Lower leg skin (tissue), 3 donors: ENCODE measurements at regions not wholly inside any gene's neighbourhood (a gene's known extent, or its start where the extent isn't known, plus 50 kb on each side); places are given as distances from the start of the nearest gene placed in this dataset.

Source experiments
- POLR2A ChIP-seq, 2 donors: fragments of 450-650 bp; IDR thresholded peaks; one replicate each; pipeline ENCODE4 v1.6.1; 2016 to 2017; ENCODE audit warnings: antibody characterized with exemption in 2 of 2, mild to moderate bottlenecking in 1 of 2, moderate library complexity in 1 of 2
- TF ChIP-seq, protein P1 (sequence below), 3 donors: fragments of 450-650 bp; IDR thresholded peaks; one replicate each; pipeline ENCODE4 v1.5.1; 2016; ENCODE audit warnings: antibody characterized with exemption in 3 of 3, mild to moderate bottlenecking in 3 of 3, moderate library complexity in 2 of 3

DNA sequence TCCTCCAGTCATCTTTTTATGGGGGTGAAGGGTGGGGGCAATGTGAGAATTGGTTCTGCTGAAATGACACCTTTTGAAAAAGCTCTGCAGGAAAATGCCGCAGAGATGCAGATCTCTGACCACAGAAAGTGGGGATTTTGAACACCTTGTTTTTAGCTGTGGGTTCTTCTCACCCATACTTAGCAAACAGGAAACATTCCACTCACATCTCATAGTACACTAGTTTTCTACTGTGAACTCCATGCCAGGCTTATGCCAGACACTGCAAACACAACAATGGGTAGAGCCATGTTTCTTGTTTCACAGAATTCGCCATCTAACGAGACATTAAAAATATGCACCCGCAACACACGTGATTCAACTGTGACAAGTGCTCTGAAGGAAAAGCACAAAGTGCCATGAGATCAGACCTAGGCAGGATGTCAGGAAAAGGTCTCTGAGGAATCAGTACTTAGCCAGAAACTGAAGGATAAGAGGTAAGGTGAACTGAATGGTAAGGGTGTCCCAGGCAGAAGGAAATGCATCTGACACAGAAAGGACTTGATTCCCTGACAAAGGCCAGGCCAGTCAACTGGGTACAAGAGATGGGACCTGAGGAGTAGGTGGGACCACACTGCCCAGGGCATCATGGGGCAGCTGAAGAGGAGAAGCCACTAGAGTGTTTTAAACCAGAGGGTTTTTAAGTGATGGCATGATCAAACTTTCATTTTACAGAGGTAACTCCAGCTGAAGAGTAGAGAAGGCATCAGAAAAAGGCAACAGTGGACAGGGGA is 83.8 kb upstream of the JAK1 start:
- TF ChIP-seq, protein P1, sequence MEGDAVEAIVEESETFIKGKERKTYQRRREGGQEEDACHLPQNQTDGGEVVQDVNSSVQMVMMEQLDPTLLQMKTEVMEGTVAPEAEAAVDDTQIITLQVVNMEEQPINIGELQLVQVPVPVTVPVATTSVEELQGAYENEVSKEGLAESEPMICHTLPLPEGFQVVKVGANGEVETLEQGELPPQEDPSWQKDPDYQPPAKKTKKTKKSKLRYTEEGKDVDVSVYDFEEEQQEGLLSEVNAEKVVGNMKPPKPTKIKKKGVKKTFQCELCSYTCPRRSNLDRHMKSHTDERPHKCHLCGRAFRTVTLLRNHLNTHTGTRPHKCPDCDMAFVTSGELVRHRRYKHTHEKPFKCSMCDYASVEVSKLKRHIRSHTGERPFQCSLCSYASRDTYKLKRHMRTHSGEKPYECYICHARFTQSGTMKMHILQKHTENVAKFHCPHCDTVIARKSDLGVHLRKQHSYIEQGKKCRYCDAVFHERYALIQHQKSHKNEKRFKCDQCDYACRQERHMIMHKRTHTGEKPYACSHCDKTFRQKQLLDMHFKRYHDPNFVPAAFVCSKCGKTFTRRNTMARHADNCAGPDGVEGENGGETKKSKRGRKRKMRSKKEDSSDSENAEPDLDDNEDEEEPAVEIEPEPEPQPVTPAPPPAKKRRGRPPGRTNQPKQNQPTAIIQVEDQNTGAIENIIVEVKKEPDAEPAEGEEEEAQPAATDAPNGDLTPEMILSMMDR (IDR thresholded peaks at IDR 0.05), result no peak
- no peak for TF ChIP-seq POLR2A (IDR thresholded peaks at IDR 0.05)
